Osteoblast (primary cell): ENCODE measurements at regions not wholly inside any gene's neighbourhood (a gene's known extent, or its start where the extent isn't known, plus 50 kb on each side); places are given as distances from the start of the nearest gene placed in this dataset.
A peak's percentile ranks its signal among the peaks of the same experiment; 100 is the strongest.

Experiments
- DNase-seq: peaks from one replicate; pipeline ENCODE4 v3.0.0; 2011; ENCODE audit warnings: low spot score, mixed read lengths; ENCODE audit not compliant: insufficient read length; ENCODE audit errors: missing footprints
- H2AFZ ChIP-seq: 2 replicates; pipeline ENCODE4 v1.6.0; 2011; ENCODE audit warnings: mild to moderate bottlenecking, low read length
- H3K27ac ChIP-seq: 2 replicates; pipeline ENCODE4 v1.5.1; 2011; ENCODE audit warnings: mild to moderate bottlenecking, low read depth, low read length, moderate library complexity
- H3K27me3 ChIP-seq: 2 replicates; pipeline ENCODE4 v1.6.0; 2012; ENCODE audit warnings: mild to moderate bottlenecking, control low read depth, inconsistent platforms, low read length, moderate library complexity; ENCODE audit not compliant: insufficient read depth
- H3K36me3 ChIP-seq: 2 replicates; pipeline ENCODE4 v1.5.1; 2011; ENCODE audit warnings: mild to moderate bottlenecking, low read length, control low read depth, moderate library complexity; ENCODE audit not compliant: insufficient read depth
- H3K4me1 ChIP-seq: 2 replicates; pipeline ENCODE4 v1.5.1; 2011; ENCODE audit warnings: mild to moderate bottlenecking, low read length, control low read depth, moderate library complexity; ENCODE audit not compliant: insufficient read depth
- H3K4me2 ChIP-seq: 2 replicates; pipeline ENCODE4 v1.6.0; 2011; ENCODE audit warnings: mild to moderate bottlenecking, low read length; ENCODE audit not compliant: insufficient read depth
- H3K4me3 ChIP-seq: fragments of 200-600 bp; sonication (generic); 3 replicates; pipeline ENCODE4 v1.5.1; 2012; ENCODE audit warnings: mild to moderate bottlenecking, low read length, inconsistent platforms; ENCODE audit not compliant: insufficient read depth
- H3K79me2 ChIP-seq: 2 replicates; pipeline ENCODE4 v1.6.0; 2012; ENCODE audit warnings: mild to moderate bottlenecking, low read length, control low read depth, inconsistent platforms; ENCODE audit not compliant: insufficient read depth
- H3K9me3 ChIP-seq: 2 replicates; pipeline ENCODE4 v1.5.1; 2011; ENCODE audit warnings: low read depth, low read length, control low read depth
- H4K20me1 ChIP-seq: 2 replicates; pipeline ENCODE4 v1.6.0; 2012; ENCODE audit warnings: mild to moderate bottlenecking, low read length, control low read depth; ENCODE audit not compliant: insufficient read depth
- CTCF ChIP-seq: IDR thresholded peaks from 2 replicates; pipeline ENCODE4 v1.5.1; 2011; ENCODE audit warnings: mild to moderate bottlenecking, low read depth, low read length, moderate library complexity; ENCODE audit errors: extremely low read depth

GRCh38 chr15:36234743-36235142 is 344.7 kb upstream of the CDIN1 start:
- no peak for DNase-seq
- no peaks in the 10 kb centered on the region for H3K79me2 ChIP-seq
- H3K9me3 ChIP-seq = no peaks in the 10 kb centered on the region
- no peak overlapping the region for H2AFZ ChIP-seq
- no peaks in the 10 kb centered on the region for H3K27me3 ChIP-seq
- H3K4me3 ChIP-seq = no peak overlapping the region
- TF ChIP-seq CTCF = no peak
- no peaks in the 10 kb centered on the region for H4K20me1 ChIP-seq
- no peaks in the 10 kb centered on the region for H3K36me3 ChIP-seq
- no peak overlapping the region for H3K27ac ChIP-seq
- H3K4me1 ChIP-seq = peaks cover 9% of the 10 kb centered on the region
- no peak overlapping the region for H3K4me2 ChIP-seq

- no peak for DNase-seq
- Histone ChIP-seq H4K20me1 (no peaks in the 10 kb centered on the region), H3K9me3 (no peaks in the 10 kb centered on the region), H3K27ac (no peak overlapping the region), H2AFZ (no peak overlapping the region), H3K4me1 (peaks cover 9% of the 10 kb centered on the region), H3K79me2 (no peaks in the 10 kb centered on the region), H3K27me3 (no peaks in the 10 kb centered on the region), H3K36me3 (no peaks in the 10 kb centered on the region), H3K4me2 (no peak overlapping the region), H3K4me3 (no peak overlapping the region)
- no peak for TF ChIP-seq CTCF
Measured at GRCh38 chr15:36235173-36235572, 344.3 kb upstream of the CDIN1 start.

GRCh38 chr15:36239509-36239908 is 339.9 kb upstream of the CDIN1 start:
- DNase-seq = no peak
- no peak for TF ChIP-seq CTCF
- no peaks in the 10 kb centered on the region for H3K27me3 ChIP-seq
- H3K4me3 ChIP-seq = no peak overlapping the region
- H2AFZ ChIP-seq = peak overlapping the region; percentile 49
- no peaks in the 10 kb centered on the region for H4K20me1 ChIP-seq
- no peaks in the 10 kb centered on the region for H3K4me1 ChIP-seq
- H3K4me2 ChIP-seq = no peak overlapping the region
- H3K27ac ChIP-seq = no peak overlapping the region
- H3K9me3 ChIP-seq = no peaks in the 10 kb centered on the region
- H3K36me3 ChIP-seq = no peaks in the 10 kb centered on the region
- H3K79me2 ChIP-seq = no peaks in the 10 kb centered on the region

- H3K9me3 ChIP-seq = no peaks in the 10 kb centered on the region
- H3K27me3 ChIP-seq = no peaks in the 10 kb centered on the region
- no peak overlapping the region for H3K4me2 ChIP-seq
- no peaks in the 10 kb centered on the region for H3K36me3 ChIP-seq
- no peak overlapping the region for H2AFZ ChIP-seq
- no peaks in the 10 kb centered on the region for H3K4me1 ChIP-seq
- no peak overlapping the region for H3K4me3 ChIP-seq
- no peaks in the 10 kb centered on the region for H4K20me1 ChIP-seq
- TF ChIP-seq CTCF = peak; percentile 16
- H3K79me2 ChIP-seq = no peaks in the 10 kb centered on the region
- DNase-seq = peak; percentile 34
- H3K27ac ChIP-seq = no peak overlapping the region
Measured at GRCh38 chr15:36251450-36251849, 328.0 kb upstream of the CDIN1 start.
